ENCODE measurements at regions not wholly inside any gene's neighbourhood (a gene's known extent, or its start where the extent isn't known, plus 50 kb on each side); places are given as distances from the start of the nearest gene placed in this dataset.

DNA sequence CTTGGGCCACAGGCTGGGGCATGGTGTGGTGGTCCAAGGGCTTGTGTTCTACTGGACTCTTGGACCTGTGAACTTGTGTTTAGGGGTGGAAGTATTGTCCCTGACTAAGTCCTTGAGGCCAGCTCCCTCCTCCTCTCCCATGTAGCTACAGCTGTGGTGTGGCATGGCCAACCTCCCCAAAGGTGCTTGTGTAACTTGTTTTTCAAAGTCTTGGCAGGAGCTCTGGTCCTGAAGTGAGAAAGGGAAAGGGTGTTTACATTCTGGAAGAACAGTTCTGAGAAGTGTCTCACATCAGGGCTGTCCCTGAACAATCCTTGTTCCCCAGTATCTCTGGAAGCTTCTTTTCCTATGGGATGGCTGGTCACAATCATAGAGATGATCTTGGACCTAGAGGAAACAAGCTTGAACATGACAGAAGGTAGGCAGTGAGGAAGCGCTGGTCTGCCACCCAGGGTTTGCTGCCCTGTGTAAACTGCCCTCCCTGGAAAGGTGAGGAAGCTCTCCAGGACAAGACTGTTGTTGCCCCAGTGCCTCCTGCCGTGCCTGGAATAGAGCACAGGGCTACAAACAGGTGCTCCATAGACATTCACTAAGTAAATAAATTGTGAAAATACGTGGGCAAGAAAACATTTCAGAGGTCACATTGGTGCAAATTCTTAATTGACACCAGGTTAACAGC is 64.6 kb upstream of the KLF9 start:
- DNase-seq (ENCODE audit: low spot score): peak; percentile 68

DNA sequence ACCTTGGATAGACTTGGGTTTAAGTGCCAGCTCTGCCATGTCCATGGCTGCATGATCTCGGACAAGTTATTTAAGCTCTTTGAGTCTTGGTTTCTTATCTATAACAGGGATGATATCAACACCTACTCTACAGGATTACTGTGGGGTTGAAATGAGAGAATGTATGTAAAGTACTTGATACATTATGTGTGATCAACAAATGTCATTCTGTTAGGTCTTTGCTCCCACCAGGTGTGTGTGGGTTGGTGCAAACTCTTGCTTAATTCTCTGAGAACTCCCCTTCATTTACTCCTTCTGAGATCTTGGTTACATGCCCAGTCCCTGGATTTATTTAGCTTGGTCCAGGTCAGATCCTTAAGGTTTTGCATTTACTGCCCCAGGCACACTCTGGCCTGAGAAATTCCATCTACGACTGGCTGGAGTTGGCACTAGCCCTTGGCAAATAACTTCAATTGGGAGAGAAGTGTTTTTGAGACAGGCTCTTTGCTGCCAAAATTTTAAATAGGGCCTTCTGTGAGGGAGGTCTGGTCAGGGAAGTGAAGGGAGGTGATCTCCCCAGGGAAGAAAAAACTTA is 63.5 kb upstream of the KLF9 start:
- DNase-seq (ENCODE audit: low spot score): no peak

GRCh38 chr9:70477146-70477745 is 62.8 kb upstream of the KLF9 start:
- DNase-seq (ENCODE audit: low spot score): no peak

DNA sequence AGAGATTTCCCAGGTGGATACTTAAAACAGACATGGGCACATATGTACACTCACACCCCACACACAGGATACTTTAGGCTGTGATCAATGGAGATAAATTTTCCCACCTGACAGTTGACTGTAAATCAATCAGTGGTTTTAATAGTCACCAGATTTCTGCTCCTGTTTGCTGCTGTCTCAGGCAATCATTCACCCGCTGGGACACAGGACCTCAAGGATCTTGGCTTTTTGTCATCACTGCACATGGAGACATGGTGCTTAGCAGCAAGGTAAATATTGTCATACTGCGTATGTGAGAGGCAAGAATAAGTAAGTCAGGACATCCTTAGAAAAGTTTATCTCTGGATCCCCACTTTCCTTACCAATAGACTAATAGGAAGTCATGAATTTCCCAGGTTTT is 60.8 kb upstream of the KLF9 start:
- DNase-seq (ENCODE audit: low spot score): no peak

DNA sequence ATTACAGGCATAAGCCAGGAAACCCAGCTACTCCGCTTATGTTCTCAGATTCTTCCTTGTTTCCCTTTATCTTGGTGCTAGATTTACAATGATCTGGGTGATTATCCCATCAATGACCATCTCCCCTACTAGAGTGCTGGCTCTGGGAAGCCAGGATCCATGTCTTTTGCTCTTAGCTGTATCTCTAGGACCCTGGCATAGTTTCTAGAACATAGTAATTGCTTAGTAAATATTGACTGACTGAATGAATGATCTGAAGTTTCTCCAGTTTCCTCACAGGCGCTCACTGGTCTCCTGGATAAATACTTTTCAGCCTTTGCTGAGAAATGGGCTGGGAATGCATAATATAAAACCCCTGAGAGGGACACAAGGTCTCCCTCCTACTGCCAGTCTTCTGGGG is 60.0 kb upstream of the KLF9 start:
- no peak for DNase-seq (ENCODE audit: low spot score)

- no peak for DNase-seq (ENCODE audit: low spot score)
Observed at GRCh38 chr9:70472268-70473249, 58.1 kb upstream of the KLF9 start.

GRCh38 chr9:70470050-70471015 is 55.9 kb upstream of the KLF9 start:
- DNase-seq (ENCODE audit: low spot score): no peak

DNA sequence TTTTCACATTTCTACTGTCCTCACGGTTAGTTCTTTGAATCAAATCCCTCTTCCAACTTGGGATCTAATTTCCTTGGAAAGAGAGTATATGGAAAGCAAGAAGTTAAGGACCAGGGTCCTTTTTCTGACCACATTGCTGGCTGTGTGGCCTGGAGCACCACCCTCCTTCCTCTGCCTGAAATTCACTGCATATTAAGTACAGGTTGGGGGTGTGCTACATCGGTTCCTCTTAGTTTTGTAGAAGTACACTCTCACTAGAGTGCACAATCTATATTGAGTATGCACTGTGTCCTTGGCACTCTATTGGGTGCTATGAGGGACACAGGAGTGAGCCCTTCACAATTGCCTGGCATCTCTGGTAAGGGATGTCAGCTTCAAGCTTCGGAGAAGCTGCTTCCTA is 53.8 kb upstream of the KLF9 start:
- no peak for DNase-seq (ENCODE audit: low spot score)

DNA sequence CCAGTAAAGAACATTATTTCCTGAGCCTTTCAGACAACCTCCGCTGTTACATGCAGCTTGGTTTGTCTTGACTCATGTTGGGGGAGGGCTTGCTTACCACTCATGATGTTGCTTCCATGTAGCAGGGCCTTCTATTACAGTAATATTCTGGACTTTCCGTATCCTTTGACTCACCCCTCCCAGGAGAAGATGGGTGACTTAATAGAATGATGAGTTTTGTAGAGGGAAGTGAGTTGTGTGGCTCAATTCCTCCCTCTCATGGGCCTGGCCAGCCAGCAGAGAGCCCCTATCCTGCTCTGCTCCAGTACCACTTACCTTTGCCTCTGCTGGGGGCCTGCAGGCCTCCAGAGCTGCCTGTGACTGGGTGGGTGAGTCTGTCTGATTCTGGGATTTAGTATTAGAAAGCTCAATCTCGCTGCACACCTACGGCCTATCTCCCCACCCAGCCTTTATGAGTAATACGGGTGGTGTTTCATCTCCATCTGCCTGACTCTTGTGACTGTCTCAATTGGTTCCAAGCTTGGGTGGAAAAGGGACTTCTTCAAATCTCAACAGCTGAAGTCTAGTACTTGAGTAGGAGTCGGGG is 52.6 kb upstream of the KLF9 start:
- DNase-seq (ENCODE audit: low spot score): no peak

GRCh38 chr9:70465904-70466303 is 51.4 kb upstream of the KLF9 start:
- DNase-seq (ENCODE audit: low spot score): no peak

- DNase-seq (ENCODE audit: low spot score): no peak
Observed at GRCh38 chr9:70465398-70465797, 50.9 kb upstream of the KLF9 start.

Data from ureter (tissue), 1 donor.